GM13976 (cell line): ENCODE measurements at regions not wholly inside any gene's neighbourhood (a gene's known extent, or its start where the extent isn't known, plus 50 kb on each side); places are given as distances from the start of the nearest gene placed in this dataset.

Experiments
- DNase-seq: peaks from one replicate; pipeline ENCODE4 v3.0.0; 2012; ENCODE audit warnings: low spot score
- CTCF ChIP-seq: IDR thresholded peaks from 2 replicates; pipeline ENCODE4 v1.5.1; 2012; ENCODE audit warnings: borderline replicate concordance, mild to moderate bottlenecking; ENCODE audit not compliant: insufficient read depth; ENCODE audit errors: extremely low read depth, missing control alignments, control extremely low read depth
- in situ Hi-C: fragments of 300-500 bp; cut with MboI; formaldehyde crosslinking; loops from one replicate; pipeline ENCODE4 v1.12.0; 2022; ENCODE audit warnings: low sequenced_read_pairs, mixed read lengths, inconsistent platforms; ENCODE audit not compliant: unreplicated experiment

GRCh38 chr2:105989070-105989469 lies 205.0 kb downstream of the UXS1 start:
- no peak for DNase-seq
- in situ Hi-C loops: no loop called here
- TF ChIP-seq CTCF: no peak

- TF ChIP-seq CTCF: no peak
- in situ Hi-C loops: no loop called here
- DNase-seq: no peak
Measured at GRCh38 chr2:105977807-105978206, 216.3 kb downstream of the UXS1 start.

GRCh38 chr2:105977212-105977611 lies 216.9 kb downstream of the UXS1 start:
- no peak for DNase-seq
- TF ChIP-seq CTCF: no peak
- in situ Hi-C loops: no loop called here

GRCh38 chr2:105974812-105975211 lies 219.3 kb downstream of the UXS1 start:
- in situ Hi-C loops: loop anchor here (25.0 kb wide), 1 partner anchor 388 kb away; no protein-coding TSS in a partner anchor

GRCh38 chr2:105972927-105973326 lies 221.2 kb downstream of the UXS1 start:
- DNase-seq: no peak
- in situ Hi-C loops: loop anchor here (25.0 kb wide), 1 partner anchor 386 kb away; no protein-coding TSS in a partner anchor
- TF ChIP-seq CTCF: no peak

More at GRCh38 chr2:105974812-105975211, 219.3 kb downstream of the UXS1 start:
- no peak for TF ChIP-seq CTCF
- no peak for DNase-seq

GRCh38 chr2:105972246-105972645 lies 221.9 kb downstream of the UXS1 start:
- no peak for TF ChIP-seq CTCF
- in situ Hi-C loops: loop anchor here (25.0 kb wide), 1 partner anchor 385 kb away; no protein-coding TSS in a partner anchor
- no peak for DNase-seq

GRCh38 chr2:105969552-105969951 lies 224.5 kb downstream of the UXS1 start:
- TF ChIP-seq CTCF: no peak
- in situ Hi-C loops: loop anchor here (25.0 kb wide), 1 partner anchor 382 kb away; no protein-coding TSS in a partner anchor
- DNase-seq: no peak
